ENCODE measurements at regions not wholly inside any gene's neighbourhood (a gene's known extent, or its start where the extent isn't known, plus 50 kb on each side); places are given as distances from the start of the nearest gene placed in this dataset.

GRCh38 chr17:77437747-77438146 lies 297.0 kb downstream of the SEC14L1 start:
- DNase-seq, result no peak
- in situ Hi-C loops (cut with HindIII; ENCODE audit: low pct_ligation_motif_present, low pct_unique_long_range_greater_than_20kb, low sequenced_read_pairs), result loop anchor here (25.0 kb wide), 1 partner anchor 100 kb away; no protein-coding TSS in a partner anchor

- DNase-seq, result no peak
- in situ Hi-C loops (cut with HindIII; ENCODE audit: low pct_ligation_motif_present, low pct_unique_long_range_greater_than_20kb, low sequenced_read_pairs), result loop anchor here (25.0 kb wide), 1 partner anchor 101 kb away; no protein-coding TSS in a partner anchor
Observed at GRCh38 chr17:77438241-77439188, 297.7 kb downstream of the SEC14L1 start.

GRCh38 chr17:77439189-77440018 lies 298.6 kb downstream of the SEC14L1 start:
- DNase-seq, result no peak
- in situ Hi-C loops (cut with HindIII; ENCODE audit: low pct_ligation_motif_present, low pct_unique_long_range_greater_than_20kb, low sequenced_read_pairs), result loop anchor here (25.0 kb wide), 1 partner anchor 102 kb away; no protein-coding TSS in a partner anchor

- no peak for DNase-seq
- in situ Hi-C loops (cut with HindIII; ENCODE audit: low pct_ligation_motif_present, low pct_unique_long_range_greater_than_20kb, low sequenced_read_pairs), result loop anchor here (25.0 kb wide), 1 partner anchor 103 kb away; no protein-coding TSS in a partner anchor
Observed at GRCh38 chr17:77440560-77440981, 299.8 kb downstream of the SEC14L1 start.

GRCh38 chr17:77441130-77441920 lies 300.6 kb downstream of the SEC14L1 start:
- DNase-seq, result no peak
- in situ Hi-C loops (cut with HindIII; ENCODE audit: low pct_ligation_motif_present, low pct_unique_long_range_greater_than_20kb, low sequenced_read_pairs), result loop anchor here (25.0 kb wide), 1 partner anchor 104 kb away; no protein-coding TSS in a partner anchor

- in situ Hi-C loops (cut with HindIII; ENCODE audit: low pct_ligation_motif_present, low pct_unique_long_range_greater_than_20kb, low sequenced_read_pairs), result loop anchor here (25.0 kb wide), 1 partner anchor 105 kb away; no protein-coding TSS in a partner anchor
- DNase-seq, result no peak
Observed at GRCh38 chr17:77441940-77442339, 301.2 kb downstream of the SEC14L1 start.

GRCh38 chr17:77442976-77443747 lies 302.4 kb downstream of the SEC14L1 start:
- no peak for DNase-seq
- in situ Hi-C loops (cut with HindIII; ENCODE audit: low pct_ligation_motif_present, low pct_unique_long_range_greater_than_20kb, low sequenced_read_pairs), result loop anchor here (25.0 kb wide), 1 partner anchor 106 kb away; no protein-coding TSS in a partner anchor

- DNase-seq, result no peak
- in situ Hi-C loops (cut with HindIII; ENCODE audit: low pct_ligation_motif_present, low pct_unique_long_range_greater_than_20kb, low sequenced_read_pairs), result loop anchor here (25.0 kb wide), 1 partner anchor 107 kb away; no protein-coding TSS in a partner anchor
Observed at GRCh38 chr17:77443748-77444260, 303.0 kb downstream of the SEC14L1 start.

GRCh38 chr17:77444628-77444983 lies 303.8 kb downstream of the SEC14L1 start:
- in situ Hi-C loops (cut with HindIII; ENCODE audit: low pct_ligation_motif_present, low pct_unique_long_range_greater_than_20kb, low sequenced_read_pairs), result loop anchor here (25.0 kb wide), 1 partner anchor 107 kb away; no protein-coding TSS in a partner anchor

GRCh38 chr17:77444984-77445759 lies 304.4 kb downstream of the SEC14L1 start:
- in situ Hi-C loops (cut with HindIII; ENCODE audit: low pct_ligation_motif_present, low pct_unique_long_range_greater_than_20kb, low sequenced_read_pairs), result loop anchor here (25.0 kb wide), 1 partner anchor 108 kb away; no protein-coding TSS in a partner anchor
- no peak for DNase-seq

More at GRCh38 chr17:77444628-77444983, 303.8 kb downstream of the SEC14L1 start:
- DNase-seq, result no peak

GRCh38 chr17:77445760-77446532 lies 305.2 kb downstream of the SEC14L1 start:
- DNase-seq, result no peak
- in situ Hi-C loops (cut with HindIII; ENCODE audit: low pct_ligation_motif_present, low pct_unique_long_range_greater_than_20kb, low sequenced_read_pairs), result loop anchor here (25.0 kb wide), 1 partner anchor 109 kb away; no protein-coding TSS in a partner anchor

GRCh38 chr17:77446940-77447634 lies 306.3 kb downstream of the SEC14L1 start:
- in situ Hi-C loops (cut with HindIII; ENCODE audit: low pct_ligation_motif_present, low pct_unique_long_range_greater_than_20kb, low sequenced_read_pairs), result loop anchor here (25.0 kb wide), 1 partner anchor 110 kb away; no protein-coding TSS in a partner anchor

GRCh38 chr17:77449373-77449907 lies 308.7 kb downstream of the SEC14L1 start:
- no peak for DNase-seq
- in situ Hi-C loops (cut with HindIII; ENCODE audit: low pct_ligation_motif_present, low pct_unique_long_range_greater_than_20kb, low sequenced_read_pairs), result loop anchor here (25.0 kb wide), 1 partner anchor 112 kb away; no protein-coding TSS in a partner anchor

More at GRCh38 chr17:77446940-77447634, 306.3 kb downstream of the SEC14L1 start:
- no peak for DNase-seq

- in situ Hi-C loops (cut with HindIII; ENCODE audit: low pct_ligation_motif_present, low pct_unique_long_range_greater_than_20kb, low sequenced_read_pairs), result loop anchor here (25.0 kb wide), 1 partner anchor 113 kb away; no protein-coding TSS in a partner anchor
- DNase-seq, result no peak
Observed at GRCh38 chr17:77449908-77450741, 309.4 kb downstream of the SEC14L1 start.

Data from ACHN (cell line).